ENCODE measurements at regions not wholly inside any gene's neighbourhood (a gene's known extent, or its start where the extent isn't known, plus 50 kb on each side); places are given as distances from the start of the nearest gene placed in this dataset.
A peak's percentile ranks its signal among the peaks of the same experiment; 100 is the strongest.

GRCh38 chr3:187970106-187970505, 183.9 kb upstream of the LPP start:
- TF ChIP-seq CTBP1 (IDR thresholded peaks at IDR 0.05; ENCODE audit: borderline replicate concordance) (no peak), ZNF384 (IDR thresholded peaks at IDR 0.05) (no peak), ELF4 (IDR thresholded peaks at IDR 0.05) (no peak), TARDBP (IDR thresholded peaks at IDR 0.05) (no peak), FOXA1 (IDR thresholded peaks at IDR 0.05) (no peak), SP1 (IDR thresholded peaks at IDR 0.05) (no peak), ARNT (IDR thresholded peaks at IDR 0.05) (no peak), SUZ12 (IDR thresholded peaks at IDR 0.05) (no peak), HDGF (IDR thresholded peaks at IDR 0.05; ENCODE audit: borderline replicate concordance) (no peak), L3MBTL2 (conservative IDR thresholded peaks at IDR 0.05) (no peak), PKNOX1 (IDR thresholded peaks at IDR 0.05) (no peak)
- POLR2A ChIA-PET, result no interaction called here
- CTCF ChIA-PET, result no interaction called here
- DNase-seq (ENCODE audit: extremely low spot score), result no peak

- ChIA-PET CTCF (no interaction called here), POLR2A (no interaction called here)
- DNase-seq (ENCODE audit: extremely low spot score), result peak; percentile 6
- TF ChIP-seq TARDBP (IDR thresholded peaks at IDR 0.05) (no peak), FOXM1 (IDR thresholded peaks at IDR 0.05; ENCODE audit: borderline replicate concordance) (no peak), SUZ12 (IDR thresholded peaks at IDR 0.05) (no peak), ARNT (IDR thresholded peaks at IDR 0.05) (no peak), FOXK2 (IDR thresholded peaks at IDR 0.05) (no peak), BHLHE40 (IDR thresholded peaks at IDR 0.05; ENCODE audit: borderline replicate concordance) (no peak), ZNF384 (IDR thresholded peaks at IDR 0.05) (no peak), FOXA1 (IDR thresholded peaks at IDR 0.05) (no peak), NFRKB (IDR thresholded peaks at IDR 0.05) (no peak), ELF4 (IDR thresholded peaks at IDR 0.05) (no peak), PKNOX1 (IDR thresholded peaks at IDR 0.05) (no peak), L3MBTL2 (conservative IDR thresholded peaks at IDR 0.05) (no peak), SP1 (IDR thresholded peaks at IDR 0.05) (no peak), HDGF (IDR thresholded peaks at IDR 0.05; ENCODE audit: borderline replicate concordance) (no peak), CTBP1 (IDR thresholded peaks at IDR 0.05; ENCODE audit: borderline replicate concordance) (no peak), LEF1 (IDR thresholded peaks at IDR 0.05; ENCODE audit: borderline replicate concordance) (no peak)
These were observed 182.3 kb upstream of the LPP start for GRCh38 chr3:187971629-187972028.

- TF ChIP-seq FOXA1 (IDR thresholded peaks at IDR 0.05) (no peak), ARNT (IDR thresholded peaks at IDR 0.05) (no peak), SUZ12 (IDR thresholded peaks at IDR 0.05) (no peak), PKNOX1 (IDR thresholded peaks at IDR 0.05) (no peak), ZNF384 (IDR thresholded peaks at IDR 0.05) (no peak), SP1 (IDR thresholded peaks at IDR 0.05) (no peak), BHLHE40 (IDR thresholded peaks at IDR 0.05; ENCODE audit: borderline replicate concordance) (no peak), HDGF (IDR thresholded peaks at IDR 0.05; ENCODE audit: borderline replicate concordance) (no peak)
- POLR2A ChIA-PET, result no interaction called here
- DNase-seq (ENCODE audit: extremely low spot score), result no peak
- CTCF ChIA-PET, result no interaction called here
These were observed 181.5 kb upstream of the LPP start for GRCh38 chr3:187972454-187972853.

GRCh38 chr3:187973977-187974870, 179.7 kb upstream of the LPP start:
- POLR2A ChIA-PET, result no interaction called here
- TF ChIP-seq FOXK2 (IDR thresholded peaks at IDR 0.05), result no peak
- no peak for TF ChIP-seq ZNF384 (IDR thresholded peaks at IDR 0.05)
- no peak for TF ChIP-seq CTBP1 (IDR thresholded peaks at IDR 0.05; ENCODE audit: borderline replicate concordance)
- TF ChIP-seq SUZ12 (IDR thresholded peaks at IDR 0.05), result no peak
- TF ChIP-seq ARNT (IDR thresholded peaks at IDR 0.05), result no peak
- TF ChIP-seq TARDBP (IDR thresholded peaks at IDR 0.05), result no peak
- TF ChIP-seq PKNOX1 (IDR thresholded peaks at IDR 0.05), result no peak
- TF ChIP-seq SP1 (IDR thresholded peaks at IDR 0.05), result no peak
- no peak for TF ChIP-seq L3MBTL2 (conservative IDR thresholded peaks at IDR 0.05)
- TF ChIP-seq NFRKB (IDR thresholded peaks at IDR 0.05), result no peak
- TF ChIP-seq FOXM1 (IDR thresholded peaks at IDR 0.05; ENCODE audit: borderline replicate concordance), result no peak
- no peak for DNase-seq (ENCODE audit: extremely low spot score)
- CTCF ChIA-PET, result no interaction called here

GRCh38 chr3:187974871-187975271, 179.1 kb upstream of the LPP start:
- no peak for DNase-seq (ENCODE audit: extremely low spot score)
- ChIA-PET POLR2A (no interaction called here), CTCF (no interaction called here)
- TF ChIP-seq L3MBTL2 (conservative IDR thresholded peaks at IDR 0.05), result no peak
- TF ChIP-seq FOXK2 (IDR thresholded peaks at IDR 0.05), result no peak
- no peak for TF ChIP-seq FOXA1 (IDR thresholded peaks at IDR 0.05)
- no peak for TF ChIP-seq CTBP1 (IDR thresholded peaks at IDR 0.05; ENCODE audit: borderline replicate concordance)
- no peak for TF ChIP-seq LEF1 (IDR thresholded peaks at IDR 0.05; ENCODE audit: borderline replicate concordance)
- no peak for TF ChIP-seq ZNF384 (IDR thresholded peaks at IDR 0.05)

Measured in HEK293T (cell line).